ENCODE measurements at regions not wholly inside any gene's neighbourhood (a gene's known extent, or its start where the extent isn't known, plus 50 kb on each side); places are given as distances from the start of the nearest gene placed in this dataset.

- TF ChIP-seq CTCF (IDR thresholded peaks at IDR 0.05; ENCODE audit: low read length, missing control alignments): no peak
- no peak for DNase-seq (ENCODE audit: low read depth)
- H3K4me3 ChIP-seq (replicated peaks; ENCODE audit: low read depth, low read length): no peak overlapping the region
Observed at GRCh38 chr15:31814082-31814481, 216.2 kb upstream of the CHRNA7 start.

GRCh38 chr15:31815411-31816155, 214.7 kb upstream of the CHRNA7 start:
- no peak overlapping the region for H3K4me3 ChIP-seq (replicated peaks; ENCODE audit: low read depth, low read length)

DNA sequence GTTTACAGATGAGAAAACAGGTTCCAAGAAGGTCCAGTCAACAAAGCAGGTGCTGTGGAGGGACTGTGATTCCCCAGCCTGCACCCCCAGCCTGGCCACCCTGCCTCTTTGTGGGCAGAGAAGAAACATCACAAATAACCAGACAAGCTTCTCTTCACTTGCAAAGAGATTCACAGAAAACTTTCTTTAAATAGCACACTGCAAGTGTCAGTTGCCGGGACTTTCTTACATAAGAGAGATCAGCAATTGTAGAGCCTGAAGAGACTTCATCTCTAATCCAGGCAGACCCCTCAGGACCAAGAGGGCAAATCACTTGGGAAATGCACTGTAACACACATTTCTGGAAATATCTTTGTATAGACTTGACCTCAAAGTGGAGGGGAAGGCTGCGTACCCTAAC, 207.9 kb upstream of the CHRNA7 start:
- DNase-seq (ENCODE audit: low read depth): no peak
- no peak overlapping the region for H3K4me3 ChIP-seq (replicated peaks; ENCODE audit: low read depth, low read length)
- TF ChIP-seq CTCF (IDR thresholded peaks at IDR 0.05; ENCODE audit: low read length, missing control alignments): no peak

More at GRCh38 chr15:31815411-31816155, 214.7 kb upstream of the CHRNA7 start:
- no peak for DNase-seq (ENCODE audit: low read depth)
- no peak for TF ChIP-seq CTCF (IDR thresholded peaks at IDR 0.05; ENCODE audit: low read length, missing control alignments)

DNA sequence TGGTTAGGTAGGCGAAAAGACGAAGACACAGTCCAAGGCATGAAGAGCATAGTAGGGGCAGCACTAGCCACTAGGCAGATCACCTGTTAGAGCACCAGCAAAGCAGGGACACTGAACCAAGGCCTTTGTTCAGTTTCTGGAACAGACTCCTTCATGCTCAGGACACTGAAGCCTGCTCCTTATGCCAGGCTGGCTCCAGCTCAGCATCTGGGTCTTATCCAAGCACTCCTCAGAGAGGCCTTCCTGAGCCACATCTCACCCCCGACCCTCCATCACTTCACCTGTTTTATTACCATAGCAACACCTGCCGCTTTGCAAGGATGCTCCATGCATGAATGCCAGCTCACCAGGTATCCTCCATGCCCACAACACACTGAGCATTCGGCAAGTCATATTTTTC, 206.3 kb upstream of the CHRNA7 start:
- DNase-seq (ENCODE audit: low read depth): no peak
- H3K4me3 ChIP-seq (replicated peaks; ENCODE audit: low read depth, low read length): no peak overlapping the region
- no peak for TF ChIP-seq CTCF (IDR thresholded peaks at IDR 0.05; ENCODE audit: low read length, missing control alignments)

- no peak for DNase-seq (ENCODE audit: low read depth)
- no peak for TF ChIP-seq CTCF (IDR thresholded peaks at IDR 0.05; ENCODE audit: low read length, missing control alignments)
- no peak overlapping the region for H3K4me3 ChIP-seq (replicated peaks; ENCODE audit: low read depth, low read length)
Observed at GRCh38 chr15:31828594-31828993, 201.7 kb upstream of the CHRNA7 start.

DNA sequence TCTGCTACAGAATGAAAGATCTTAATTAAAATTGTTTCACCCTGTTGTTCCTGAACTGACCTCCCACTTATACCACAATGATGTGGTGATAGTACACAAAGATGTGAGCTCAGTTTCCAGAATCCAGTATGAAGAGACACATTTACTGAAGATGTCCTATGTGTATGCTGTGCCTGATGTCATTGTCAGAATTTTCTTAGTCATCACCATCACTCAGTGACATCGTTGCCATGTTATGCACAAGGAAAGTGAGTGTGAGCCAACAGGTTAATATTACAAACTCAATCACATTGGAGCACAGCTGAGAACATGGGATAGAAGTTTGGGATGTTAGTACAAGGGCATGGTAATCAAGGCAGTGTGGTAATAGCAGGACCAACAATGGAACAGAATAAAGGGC, 199.7 kb upstream of the CHRNA7 start:
- no peak for TF ChIP-seq CTCF (IDR thresholded peaks at IDR 0.05; ENCODE audit: low read length, missing control alignments)
- H3K4me3 ChIP-seq (replicated peaks; ENCODE audit: low read depth, low read length): no peak overlapping the region
- no peak for DNase-seq (ENCODE audit: low read depth)

DNA sequence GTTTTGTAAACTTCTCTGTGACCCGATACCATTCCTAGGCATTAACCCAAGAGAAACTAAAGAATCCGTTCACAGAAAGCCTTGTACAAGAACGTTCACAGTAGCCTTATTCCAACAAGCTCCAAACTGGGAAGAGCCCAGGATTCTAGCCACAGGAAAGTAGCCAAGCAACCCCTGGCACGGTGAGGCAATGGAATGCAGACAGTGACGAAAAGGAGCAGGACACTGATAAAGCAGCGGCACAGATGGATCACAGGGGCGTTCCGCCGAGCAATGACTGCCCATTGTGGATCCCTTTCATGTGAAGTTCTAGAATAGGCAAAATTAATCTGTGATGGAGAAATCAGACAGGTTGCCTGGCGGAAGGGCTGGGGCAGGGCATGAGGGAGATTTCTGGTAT, 198.7 kb upstream of the CHRNA7 start:
- TF ChIP-seq CTCF (IDR thresholded peaks at IDR 0.05; ENCODE audit: low read length, missing control alignments): no peak
- DNase-seq (ENCODE audit: low read depth): no peak
- no peak overlapping the region for H3K4me3 ChIP-seq (replicated peaks; ENCODE audit: low read depth, low read length)
